COLO829 (cell line): ENCODE measurements at regions not wholly inside any gene's neighbourhood (a gene's known extent, or its start where the extent isn't known, plus 50 kb on each side); places are given as distances from the start of the nearest gene placed in this dataset.
"Not testable (repeated sequence)": the region's sequence is repeated elsewhere in the genome, so short reads cannot be mapped to it uniquely, and the experiment has no call there.

Source experiments
- DNase-seq: peaks from one replicate; pipeline ENCODE4 v3.0.0; 2012; ENCODE audit warnings: low spot score

DNA sequence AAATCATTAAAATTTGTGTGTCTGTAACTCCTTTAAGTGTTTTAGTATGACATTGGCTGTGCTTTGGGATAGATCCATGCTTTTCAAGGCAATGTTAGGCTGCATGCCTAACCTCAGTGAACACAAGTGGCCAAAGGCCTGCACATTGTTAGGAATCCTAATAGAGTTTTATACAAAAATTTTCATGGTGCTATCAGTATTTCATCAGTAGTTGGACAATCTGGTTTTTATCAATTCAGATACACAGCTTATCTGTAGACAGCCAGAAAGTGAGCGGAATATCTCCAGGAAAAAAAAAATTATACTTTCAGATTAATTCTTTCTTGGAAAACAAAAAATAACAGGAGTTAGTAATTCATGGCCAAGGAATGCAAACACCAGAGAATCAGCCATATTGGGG, 324.0 kb upstream of the PDE3A start:
- DNase-seq = no peak

DNA sequence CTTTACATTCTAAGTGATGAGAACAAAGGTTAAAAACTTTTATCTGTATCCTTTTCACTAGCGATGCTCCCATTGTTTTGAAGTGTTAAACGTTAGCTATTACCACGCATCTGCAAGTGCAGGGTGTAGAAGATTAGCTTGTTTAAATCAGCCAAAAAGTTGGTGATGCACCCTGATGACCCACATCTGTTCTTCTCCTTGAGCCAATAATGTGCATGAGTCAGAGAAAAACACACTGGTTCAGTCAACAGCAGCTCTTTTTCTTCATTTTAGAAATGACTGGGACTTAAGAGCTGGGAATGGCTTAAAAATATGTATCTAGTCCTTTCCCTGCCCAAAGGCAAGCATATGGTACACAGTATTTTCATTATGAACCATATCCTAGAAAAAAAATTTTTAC, 323.5 kb upstream of the PDE3A start:
- no peak for DNase-seq

DNA sequence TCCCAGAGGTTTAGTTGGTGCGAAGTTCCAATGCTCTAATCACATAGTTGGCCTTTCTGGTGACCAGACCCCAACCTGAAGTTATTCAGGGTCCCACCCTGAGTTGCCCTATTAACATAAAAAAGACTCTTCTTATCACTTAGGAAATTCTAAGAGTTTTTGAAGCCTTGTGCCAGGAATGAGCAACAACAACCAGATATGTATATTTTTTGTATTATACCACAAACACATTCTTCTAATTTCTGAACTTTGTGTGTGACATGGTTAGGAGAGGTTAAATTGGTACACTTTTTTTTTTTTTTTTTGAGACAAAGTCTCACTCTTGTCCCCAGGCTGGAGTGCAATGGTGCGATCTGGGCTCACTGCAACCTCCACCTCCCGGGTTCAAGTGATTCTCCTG, 320.4 kb upstream of the PDE3A start:
- DNase-seq = no peak

DNA sequence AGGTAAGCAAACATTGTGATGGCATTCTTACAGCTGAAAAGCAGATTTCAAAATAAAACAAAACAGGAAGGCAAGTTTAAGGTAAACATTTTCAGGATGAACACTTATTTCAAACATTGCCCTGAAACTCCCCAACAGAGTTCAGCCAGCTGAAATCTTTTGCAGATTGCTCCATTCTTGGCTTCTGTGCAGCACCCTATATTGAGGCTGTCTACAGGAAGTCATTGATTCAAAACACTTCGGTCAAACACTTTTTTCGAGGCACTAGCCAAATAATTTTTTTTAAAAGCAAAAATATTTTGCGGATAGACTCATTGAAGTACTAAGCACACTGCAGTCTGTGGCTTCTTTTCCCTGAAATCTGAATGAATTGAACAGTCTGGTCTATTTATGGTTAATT, 318.1 kb upstream of the PDE3A start:
- DNase-seq = no peak

DNA sequence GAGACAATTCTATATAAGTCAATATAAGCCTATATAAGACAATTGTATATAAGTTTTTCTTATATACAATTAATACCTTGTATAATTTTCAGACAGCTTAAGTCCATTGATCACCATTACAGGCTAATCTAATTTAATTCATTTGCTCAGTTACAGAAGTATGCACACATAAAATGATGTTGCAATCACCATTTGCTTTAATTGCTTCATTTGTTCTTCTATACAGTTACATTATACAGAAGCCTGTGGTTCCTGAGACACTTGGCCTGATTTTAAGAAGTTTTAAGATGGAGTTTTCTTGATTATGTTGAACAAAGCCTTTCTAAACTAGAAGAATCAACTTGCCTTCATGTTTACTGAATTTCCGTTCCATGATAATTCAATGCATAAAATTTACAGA, 314.6 kb upstream of the PDE3A start:
- no peak for DNase-seq

DNA sequence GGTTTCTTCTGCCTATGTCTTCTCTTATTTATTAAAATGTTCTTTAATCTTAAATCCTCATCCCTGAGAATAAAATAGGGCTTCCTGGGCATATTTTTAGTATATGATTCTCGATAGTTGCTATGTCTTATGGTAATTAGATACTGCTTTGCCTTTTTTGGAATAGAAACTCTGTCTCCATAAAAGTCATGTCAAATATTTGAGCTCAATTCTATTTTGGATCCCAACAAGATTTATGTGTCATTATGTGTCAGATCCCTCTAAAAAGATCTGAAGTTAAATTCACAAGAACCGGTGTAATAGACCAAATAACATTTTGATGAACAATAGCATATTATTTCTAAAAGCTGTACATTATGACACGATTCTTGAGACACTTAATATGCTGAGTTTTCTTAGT, 312.5 kb upstream of the PDE3A start:
- no peak for DNase-seq

DNA sequence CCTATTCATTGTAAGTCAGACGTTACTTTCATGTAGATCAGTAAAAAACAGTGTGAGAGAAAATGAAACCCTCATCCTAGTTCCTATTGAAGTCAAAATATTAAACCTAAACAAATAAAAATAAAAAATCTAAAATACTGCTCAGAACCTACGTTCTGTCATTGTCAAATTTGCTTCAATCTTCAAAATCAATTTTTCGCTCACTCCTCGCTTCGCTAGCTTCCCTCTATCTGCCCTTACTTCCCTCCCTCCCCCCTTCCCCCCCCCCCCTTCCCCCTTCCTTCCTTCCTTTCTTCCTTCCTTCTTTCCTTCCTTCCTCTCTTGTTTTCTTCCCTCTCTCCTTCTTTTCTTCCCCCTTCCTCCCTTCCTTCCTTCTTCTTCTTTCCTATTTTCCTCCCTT, 310.9 kb upstream of the PDE3A start:
- no peak for DNase-seq

DNA sequence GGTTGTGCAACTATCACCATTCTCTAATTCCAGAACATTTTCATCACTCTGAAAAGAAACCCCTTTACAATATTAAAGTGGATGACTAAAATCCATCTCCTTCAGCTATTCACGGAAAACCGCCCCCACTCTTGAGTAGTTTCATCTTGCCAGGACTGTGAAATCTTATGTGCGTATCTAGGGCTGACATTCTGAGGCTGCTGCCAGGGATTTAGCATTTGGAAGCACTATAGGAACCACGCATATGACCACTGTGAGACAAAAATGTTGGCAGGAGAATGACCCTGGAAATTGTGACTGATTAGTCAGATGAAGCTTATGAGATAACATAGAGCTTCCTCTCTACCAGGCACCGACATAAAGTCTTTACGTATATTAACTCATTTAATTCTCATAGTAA, 305.2 kb upstream of the PDE3A start:
- DNase-seq = peak; percentile 8

DNA sequence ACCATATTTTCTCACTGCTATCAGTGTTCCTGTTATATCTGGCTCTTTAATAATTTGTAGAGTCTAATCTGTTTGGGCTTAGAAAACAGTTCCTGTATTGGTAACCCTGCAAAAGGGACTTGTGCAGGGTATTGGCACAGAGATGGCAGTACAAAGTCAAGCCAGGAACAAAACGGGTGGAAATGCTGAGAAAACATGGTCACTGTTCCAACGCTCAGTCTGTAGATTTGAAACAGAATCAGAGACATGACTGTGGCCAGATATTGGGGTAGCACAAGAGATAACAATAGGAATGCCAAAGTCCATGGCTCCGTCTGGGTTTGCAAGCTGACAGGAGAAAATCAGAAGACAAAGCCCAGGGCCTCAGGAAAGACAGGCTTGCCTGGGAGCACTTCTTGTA, 290.7 kb upstream of the PDE3A start:
- no peak for DNase-seq

DNA sequence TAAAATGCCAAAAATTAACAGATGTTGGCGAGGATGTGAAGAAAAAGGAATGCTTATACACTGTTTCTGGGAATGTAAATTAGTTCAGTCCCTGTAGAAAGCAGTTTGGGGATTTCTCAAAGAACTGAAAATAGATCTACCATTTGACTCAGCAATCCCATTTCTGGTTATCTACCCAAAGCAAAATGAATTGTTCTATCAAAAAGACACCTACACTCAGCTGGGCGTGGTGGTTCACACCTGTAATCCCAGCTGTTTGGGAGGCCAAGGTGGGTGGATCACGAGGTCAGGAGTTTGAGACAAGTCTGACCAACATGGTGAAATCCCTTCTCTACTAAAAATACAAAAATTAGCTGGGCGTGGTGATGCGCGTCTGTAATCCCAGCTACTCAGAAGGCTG, 279.3 kb upstream of the PDE3A start:
- DNase-seq = no peak

DNA sequence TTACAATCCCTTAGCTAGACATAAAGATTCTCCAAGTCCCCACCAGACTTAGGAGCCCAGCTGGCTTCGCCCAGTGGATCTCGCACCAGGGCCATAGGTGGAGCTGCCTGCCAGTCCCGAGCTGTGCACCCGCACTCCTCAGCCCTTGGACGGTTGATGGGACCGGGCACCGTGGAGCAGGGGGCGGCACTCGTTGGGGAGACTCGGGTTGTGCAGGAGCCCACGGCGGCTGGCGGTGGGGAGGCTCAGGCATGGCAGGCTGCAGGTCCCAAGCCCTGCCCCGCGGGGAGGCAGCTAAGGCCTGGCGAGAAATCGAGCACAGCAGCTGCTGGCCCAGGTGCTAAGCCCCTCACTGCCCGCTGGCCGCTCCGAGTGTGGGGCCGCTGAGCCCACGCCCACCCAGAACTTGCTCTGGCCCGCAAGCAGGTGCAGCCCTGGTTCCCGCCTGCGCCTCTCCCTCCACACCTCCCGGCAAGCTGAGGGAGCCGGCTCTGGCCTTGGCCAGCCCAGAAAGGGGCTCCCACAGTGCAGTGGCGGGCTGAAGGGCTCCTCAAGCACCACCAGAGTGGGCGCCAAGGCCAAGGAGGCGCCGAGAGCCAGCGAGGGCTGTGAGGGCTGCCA, 275.0 kb upstream of the PDE3A start:
- DNase-seq = not testable (repeated sequence)

DNA sequence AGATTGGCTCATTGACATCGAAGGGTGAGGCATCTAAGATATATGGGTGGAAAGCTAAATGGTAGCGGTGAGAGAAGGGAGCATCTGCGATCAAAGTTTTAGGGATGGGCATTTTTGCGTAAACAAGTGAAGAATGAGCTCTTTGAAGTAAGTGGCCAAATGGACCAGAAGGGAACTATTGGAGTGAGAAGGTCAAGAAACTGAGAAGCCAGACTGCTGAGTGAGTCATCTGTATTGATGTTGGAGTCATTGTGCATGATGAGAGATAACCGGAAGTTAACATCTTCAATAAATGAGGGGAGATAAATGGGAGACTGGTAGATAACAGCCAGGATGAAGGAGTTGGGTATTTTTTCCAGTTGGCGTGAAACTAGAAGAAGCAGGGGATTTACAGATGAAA, 271.9 kb upstream of the PDE3A start:
- DNase-seq = peak; percentile 16

DNA sequence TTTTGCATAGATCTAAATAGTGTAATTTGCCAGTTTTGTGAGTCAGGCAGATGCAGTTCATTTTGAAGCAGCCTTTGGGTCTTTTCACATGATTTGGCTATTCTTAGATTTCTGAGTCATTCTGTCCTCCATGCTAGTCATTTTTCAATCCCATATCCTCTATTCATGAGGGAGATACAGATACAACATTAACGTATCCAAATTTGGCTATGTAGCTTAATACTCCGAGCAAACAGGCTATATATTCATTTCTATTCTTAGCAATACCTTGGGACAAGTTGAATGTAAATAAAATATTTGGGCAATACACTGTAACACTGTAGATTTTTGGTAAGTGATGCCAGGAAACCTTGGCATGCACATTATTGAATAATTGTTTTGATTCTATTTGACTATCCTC, 270.7 kb upstream of the PDE3A start:
- DNase-seq = peak; percentile 58

DNA sequence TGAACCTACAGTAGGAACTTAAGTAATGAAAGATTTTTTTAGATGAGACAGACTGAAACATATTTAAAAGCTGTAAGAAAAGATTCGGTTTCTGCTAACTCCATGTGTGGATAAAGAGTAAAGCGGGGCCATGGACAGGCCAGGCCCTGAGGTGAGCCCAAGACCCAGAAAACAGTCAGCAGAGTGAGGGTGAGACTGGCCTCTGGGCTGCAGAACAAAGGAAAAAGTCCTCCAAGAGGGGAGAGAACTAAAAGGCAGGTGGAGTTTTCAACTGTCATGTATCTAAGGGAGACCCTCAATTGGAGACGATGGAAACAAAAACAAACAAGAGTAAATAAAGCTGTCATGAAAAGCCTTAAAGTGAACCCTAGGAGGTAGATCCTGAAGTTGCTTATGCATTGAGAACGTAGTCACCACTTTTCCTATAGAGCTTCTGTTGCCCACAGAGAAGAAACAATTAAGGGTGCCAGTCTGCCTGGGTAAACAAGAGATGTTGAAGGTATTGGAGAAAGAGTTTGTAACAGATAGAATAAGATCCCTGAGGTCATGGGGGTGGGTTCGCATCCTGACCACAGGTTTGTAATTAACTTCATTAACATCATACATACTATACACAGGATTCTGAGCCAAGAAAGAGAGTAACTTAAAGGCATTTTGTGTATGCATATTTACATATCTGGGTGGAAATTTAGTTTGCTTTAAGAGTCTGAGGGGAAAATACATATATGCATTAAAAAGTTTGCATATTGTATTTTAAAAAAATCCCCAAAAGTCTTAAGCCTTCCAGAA, 268.7 kb upstream of the PDE3A start:
- no peak for DNase-seq

DNA sequence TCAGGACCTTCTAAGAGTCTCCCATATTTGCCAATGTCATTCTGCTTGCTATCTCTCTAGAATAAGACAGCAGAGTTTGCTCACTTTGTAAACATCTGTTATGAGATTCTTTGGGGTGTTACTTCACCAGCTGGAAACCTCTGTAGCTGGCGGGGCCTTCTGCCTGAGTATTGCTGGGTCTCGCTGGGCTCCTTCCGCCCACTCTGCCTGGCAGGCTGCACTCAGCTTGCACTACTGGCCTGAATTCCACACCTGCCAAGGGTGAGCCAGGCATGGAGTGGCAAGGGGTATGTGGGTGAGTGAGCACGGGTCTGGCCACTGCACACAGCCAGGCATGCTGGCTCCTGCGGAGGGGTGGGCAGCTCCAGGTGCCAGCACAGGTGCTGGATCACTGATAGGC, 267.3 kb upstream of the PDE3A start:
- DNase-seq = no peak

DNA sequence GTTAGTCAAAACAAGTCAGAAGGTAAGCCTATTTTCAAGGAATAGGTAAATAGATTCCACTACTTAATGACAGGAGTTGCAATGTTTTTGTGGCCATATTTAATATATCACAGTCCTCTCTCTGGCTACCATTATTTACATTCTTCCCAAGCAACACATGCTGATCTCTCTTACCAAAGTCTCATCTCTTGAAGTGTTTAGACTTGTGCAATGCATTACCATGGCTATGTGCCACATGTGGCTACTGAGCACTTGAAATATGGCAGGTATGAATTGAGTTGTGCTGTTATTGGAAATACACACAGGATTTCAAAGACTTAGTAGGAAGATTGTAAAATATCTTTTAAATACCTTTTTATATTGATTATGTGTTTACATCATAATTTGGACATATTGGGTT, 262.4 kb upstream of the PDE3A start:
- DNase-seq = no peak

DNA sequence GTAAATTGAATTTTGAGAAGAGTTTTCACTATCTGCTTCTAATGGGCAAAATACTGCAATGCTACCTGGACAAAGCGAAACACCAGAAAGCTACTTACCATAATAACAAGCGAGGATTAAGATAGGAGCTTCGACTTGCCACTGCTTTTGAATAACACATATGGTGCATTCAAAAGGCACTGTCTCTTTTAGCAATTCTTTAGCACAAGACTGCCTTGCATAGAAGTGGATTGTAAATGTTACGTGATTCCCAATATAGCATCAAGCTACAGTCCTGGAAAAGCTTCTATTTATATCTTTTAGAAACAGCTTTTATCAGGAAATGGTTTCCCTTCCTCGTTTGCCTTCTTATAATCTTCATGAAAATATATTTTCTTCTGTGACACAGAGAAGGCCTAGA, 258.7 kb upstream of the PDE3A start:
- no peak for DNase-seq

DNA sequence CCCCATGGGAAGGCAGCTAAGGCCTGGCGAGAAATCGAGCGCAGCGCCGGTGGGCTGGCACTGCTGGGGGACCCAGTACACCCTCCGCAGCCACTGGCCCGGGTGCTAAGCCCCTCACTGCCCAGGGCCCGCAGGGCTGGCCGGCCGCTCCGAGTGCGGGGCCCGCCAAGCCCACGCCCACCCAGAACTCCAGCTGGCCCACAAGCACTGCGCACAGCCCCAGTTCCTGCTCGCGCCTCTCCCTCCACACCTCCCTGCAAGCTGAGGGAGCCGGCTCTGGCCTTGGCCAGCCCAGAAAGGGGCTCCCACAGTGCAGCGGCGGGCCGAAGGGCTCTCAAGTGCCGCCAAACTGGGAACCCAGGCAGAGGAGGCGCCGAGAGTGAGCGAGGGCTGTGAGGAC, 253.0 kb upstream of the PDE3A start:
- DNase-seq = not testable (repeated sequence)

DNA sequence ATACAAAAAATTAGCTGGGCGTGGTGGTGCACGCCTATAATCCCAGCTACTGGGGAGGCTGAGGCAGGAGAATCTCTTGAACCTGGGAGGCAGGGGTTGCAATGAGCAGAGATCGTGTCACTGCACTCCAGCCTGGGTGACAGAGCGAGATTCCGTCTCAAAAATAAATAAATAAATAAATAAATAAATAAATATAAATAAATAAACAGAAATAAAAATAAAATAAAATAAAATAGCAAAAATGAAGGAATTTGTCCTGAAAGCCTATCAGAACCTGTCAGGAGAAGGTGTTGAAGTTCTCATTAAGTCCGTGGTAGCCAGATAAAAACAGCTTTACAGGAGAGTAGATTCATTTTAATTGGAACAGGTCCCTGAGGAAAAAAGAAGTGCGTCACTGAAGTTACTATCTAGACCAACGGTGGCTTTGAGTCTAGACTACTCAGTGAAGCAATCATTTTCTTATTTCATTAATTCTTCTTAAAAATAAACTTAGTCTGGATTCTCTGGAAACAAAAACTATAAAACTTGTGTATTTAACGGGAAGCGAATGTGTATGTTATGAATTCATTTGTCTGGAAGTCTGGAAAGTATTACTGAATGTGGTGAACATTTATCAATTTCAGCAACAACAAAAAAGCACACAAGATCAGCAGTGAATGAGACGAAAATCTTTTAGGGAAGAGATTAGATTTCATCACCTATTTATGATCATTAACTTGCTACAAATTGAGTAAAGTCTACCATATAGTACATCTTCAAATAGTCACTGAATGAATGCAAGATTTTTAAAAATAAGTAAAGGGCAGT, 248.5 kb upstream of the PDE3A start:
- DNase-seq = no peak

DNA sequence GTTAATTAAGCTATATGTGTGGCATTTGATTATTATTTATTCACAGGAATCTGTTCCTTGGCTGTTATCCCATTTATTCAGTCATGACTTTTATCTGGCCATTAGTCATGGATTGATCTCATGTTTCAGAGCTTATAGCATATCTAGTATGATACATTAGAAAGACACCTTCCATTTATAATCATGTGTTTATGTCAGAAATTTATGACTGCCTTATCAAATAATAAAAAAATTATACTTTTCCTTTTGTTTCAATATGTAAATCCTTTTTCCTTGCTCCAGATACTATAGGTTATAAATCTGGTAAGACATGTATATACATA, 248.0 kb upstream of the PDE3A start:
- no peak for DNase-seq

DNA sequence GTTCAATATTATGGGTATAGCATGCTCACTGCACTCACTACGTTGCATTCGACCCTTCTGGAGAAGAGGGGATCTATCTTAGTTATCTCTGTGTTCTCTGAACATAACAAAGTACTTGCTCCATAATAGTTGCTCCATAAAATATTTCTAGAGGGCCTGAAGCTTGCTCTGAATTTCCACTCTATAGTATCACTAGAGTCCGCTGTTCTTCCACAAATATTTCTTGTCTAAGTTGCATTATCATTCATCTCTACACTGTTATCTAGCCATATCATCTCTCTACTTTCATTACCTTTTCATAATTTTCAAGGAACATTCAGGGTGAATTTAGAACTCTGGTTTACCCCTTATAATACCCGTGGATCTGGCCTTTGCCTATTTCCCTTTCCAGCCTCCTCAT, 246.1 kb upstream of the PDE3A start:
- DNase-seq = no peak

DNA sequence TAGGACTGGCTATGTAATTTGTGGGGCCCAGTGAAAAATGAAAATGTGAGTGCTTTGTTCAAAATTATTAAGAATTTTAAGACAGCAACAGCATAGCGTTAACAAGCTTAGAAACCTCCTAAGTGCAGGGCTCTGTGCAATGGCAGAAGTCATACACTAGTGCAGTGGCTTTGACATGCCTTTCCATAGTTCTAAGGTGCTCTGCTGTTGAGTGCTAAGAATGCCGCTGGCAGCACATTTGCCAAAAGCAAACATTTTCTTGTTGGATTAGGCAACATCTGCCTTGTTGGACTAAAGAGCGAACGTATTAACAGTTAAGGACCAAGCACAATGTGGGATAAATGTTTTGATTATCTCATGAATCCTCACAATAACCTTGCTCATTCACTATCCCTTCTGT, 244.9 kb upstream of the PDE3A start:
- no peak for DNase-seq

DNA sequence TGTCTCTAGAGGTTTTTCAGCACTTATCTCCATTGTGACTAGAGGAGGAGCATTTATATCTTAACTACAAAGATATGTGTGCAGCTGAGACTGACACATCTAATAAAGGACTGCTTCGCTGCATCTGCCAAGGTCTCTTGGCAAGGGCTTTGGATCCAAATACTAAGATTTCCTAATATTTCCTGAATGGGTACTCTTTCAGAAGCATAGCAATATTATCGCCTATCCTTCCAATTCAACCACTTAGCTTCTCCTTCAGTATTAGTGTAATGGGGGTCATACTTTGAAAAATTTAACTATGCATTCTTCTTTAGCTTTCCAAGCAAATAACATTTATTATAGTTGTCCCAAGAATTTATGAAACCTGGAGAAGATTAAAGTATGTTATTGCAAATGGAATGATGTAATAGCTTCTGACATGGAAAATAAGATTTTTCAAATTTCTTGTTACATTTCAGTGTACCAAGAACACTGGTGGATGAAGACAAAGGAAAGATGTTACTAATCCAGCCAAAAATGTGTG, 243.0 kb upstream of the PDE3A start:
- DNase-seq = no peak
